HG03025 (cell line): ENCODE measurements at regions not wholly inside any gene's neighbourhood (a gene's known extent, or its start where the extent isn't known, plus 50 kb on each side); places are given as distances from the start of the nearest gene placed in this dataset.

Source experiments
- ATAC-seq: cut with Tn5 transposase; IDR thresholded peaks from one replicate; pipeline ENCODE4 v1.9.1; 2021; ENCODE audit warnings: mild to moderate bottlenecking, moderate library complexity; ENCODE audit not compliant: unreplicated experiment, low FRiP score

DNA sequence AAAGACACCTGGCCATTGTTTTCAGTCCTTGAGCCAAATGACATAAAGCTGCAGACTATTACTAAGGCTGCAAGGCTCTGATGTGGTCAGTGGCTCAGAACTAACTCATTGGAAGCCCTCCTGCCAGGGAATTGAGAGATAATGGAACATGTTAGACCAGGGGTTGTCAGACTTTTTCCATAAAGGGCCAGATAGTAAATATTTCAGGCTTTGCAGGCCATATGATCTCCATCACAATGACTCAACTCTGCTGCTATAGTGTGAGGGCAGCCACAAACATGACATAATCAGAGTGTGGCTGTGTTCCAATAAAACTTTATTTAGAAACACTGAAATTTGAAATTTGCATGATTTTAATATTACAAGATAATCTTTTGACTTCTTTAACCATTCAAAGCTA lies 140.3 kb downstream of the TMEM30B start:
- ATAC-seq, result no peak

- no peak for ATAC-seq
Observed at GRCh38 chr14:61140271-61140670, 140.9 kb downstream of the TMEM30B start.

DNA sequence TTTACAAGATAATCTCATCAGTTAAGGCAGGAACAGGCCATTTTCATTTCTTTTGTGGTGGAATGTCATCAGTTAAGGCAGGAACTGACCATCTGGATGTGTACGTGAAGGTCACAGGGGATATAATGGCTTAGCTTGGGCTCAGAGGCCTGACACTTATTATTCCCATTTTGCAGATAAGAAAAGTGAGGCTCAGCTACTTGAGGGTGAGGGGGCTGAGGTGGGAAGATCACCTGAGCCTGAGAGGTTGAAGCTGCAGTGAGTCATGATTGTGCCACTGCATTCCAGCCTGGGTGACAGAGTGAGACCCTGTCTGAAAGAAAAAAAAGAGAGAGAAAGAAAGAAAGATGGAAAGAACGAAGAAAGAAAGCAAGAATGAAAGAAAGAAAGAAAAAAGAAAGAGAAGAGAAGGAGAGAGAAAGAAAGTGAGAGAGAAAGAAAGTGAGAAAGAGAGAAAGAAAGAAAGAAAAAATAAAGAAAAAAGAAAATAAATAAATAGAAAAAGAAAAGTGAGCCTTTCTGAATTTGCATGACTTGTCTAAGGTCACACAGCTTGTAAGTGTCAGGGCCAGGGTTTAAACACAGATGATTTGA lies 142.0 kb downstream of the TMEM30B start:
- ATAC-seq, result no peak

DNA sequence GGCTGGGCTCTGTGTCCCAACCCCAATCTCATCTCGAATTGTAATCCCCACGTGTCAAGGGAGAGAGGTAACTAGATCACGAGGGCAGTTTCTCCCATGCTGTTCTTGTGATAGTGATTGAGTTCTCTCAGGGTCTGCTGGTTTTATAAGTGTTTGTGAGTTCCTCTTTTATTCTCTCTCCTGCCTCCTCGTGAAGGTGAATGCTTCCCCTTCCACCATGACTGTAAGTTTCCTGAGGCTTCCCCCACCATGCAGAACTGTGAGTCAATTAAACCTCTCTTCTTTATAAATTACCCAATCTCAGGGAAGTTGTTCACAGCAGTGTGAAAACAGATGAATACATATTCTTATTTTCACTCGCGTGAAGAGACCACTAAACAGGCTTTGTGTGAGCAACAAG lies 148.2 kb downstream of the TMEM30B start:
- no peak for ATAC-seq

DNA sequence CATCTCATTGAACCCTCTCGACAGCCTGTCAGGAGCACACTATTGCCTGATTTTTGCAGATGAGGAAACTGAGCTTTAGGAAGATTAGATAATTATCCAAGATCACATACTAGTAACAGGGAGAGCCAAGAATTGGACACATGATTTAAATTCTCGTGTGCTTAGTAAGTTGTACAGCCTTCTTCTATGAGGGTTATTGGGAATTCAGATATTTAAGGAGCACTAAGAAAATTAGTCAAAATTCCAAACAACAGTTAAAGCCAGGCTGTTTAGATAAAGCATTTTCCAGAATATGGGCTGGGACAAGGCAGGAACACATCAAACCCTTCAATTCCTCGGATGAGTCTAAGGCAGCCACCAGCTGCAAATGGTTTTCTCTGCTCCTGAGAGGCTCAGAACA lies 148.8 kb downstream of the TMEM30B start:
- no peak for ATAC-seq

- no peak for ATAC-seq
Observed at GRCh38 chr14:61130512-61131260, 149.6 kb downstream of the SLC38A6 start.

DNA sequence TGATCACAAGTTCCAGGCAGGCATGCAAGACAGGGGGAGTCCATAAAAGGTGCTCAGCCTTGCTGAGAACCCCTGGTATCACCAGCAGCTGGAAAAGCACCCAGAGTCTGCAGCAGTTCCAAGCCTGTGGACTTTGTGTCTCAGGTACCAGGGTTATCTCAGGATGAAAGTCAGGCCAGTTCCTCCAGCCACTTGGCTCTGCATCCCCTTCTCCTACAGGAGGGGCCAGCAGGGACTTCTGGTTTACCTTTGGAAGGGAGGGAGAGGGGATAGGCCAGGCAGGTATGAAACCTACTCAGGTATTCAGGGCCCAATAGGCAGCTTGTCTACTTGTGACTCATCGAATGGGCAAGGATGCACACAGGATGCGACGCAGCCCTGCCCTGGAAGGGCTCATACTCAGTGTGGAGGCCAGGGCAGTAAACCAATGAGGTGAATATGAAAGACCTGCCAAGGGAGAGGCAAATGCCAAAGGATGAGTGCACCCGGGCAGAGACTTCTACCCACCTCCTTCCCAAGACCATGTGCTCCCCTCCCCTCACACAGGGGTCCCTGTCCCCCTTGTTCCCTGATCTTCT lies 148.2 kb downstream of the SLC38A6 start:
- no peak for ATAC-seq

- ATAC-seq, result no peak
Observed at GRCh38 chr14:61128382-61129167, 147.5 kb downstream of the SLC38A6 start.

DNA sequence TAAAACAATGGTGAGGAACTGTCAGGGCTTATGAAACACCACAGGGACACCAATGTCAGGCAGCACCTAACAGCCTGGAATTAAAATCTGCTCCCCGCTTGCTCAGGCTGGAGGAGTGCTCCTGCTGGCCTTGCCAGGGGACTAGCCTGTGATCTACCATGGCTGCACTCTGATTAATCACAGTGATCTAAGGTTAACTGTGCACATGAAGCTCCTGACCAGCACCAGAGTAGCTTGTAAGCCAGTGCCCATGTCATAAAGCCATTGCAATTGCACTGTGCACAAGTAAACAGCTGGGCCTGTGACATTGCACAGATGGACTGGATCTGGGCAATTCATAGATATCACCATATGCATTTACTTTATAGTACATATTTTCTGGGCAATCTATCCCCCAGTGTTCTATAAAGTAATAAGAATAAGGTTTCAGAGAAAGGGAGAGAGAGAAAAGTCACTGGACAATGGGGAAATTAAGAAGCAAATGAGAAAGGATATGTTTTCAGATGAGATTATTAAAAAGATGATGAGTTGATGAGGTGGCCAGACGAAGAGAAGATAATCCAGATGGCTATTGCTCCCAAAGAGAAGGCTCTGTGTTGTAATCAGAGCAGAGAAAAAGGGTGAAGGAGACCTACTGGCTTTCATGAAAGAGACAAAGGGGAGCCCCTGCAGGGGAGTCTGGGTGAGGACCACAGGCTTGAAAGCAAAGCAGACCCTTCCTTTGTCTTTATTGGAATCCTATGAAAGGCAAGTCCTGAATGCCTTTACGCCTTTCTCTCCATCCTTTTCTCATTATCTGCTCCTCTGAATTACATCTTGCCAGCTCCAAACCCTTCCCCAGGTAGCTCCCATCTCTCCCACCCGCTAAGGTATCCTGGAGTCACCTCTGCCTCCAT lies 145.8 kb downstream of the SLC38A6 start:
- no peak for ATAC-seq

GRCh38 chr14:61125867-61126572 lies 145.0 kb downstream of the SLC38A6 start:
- ATAC-seq, result no peak

DNA sequence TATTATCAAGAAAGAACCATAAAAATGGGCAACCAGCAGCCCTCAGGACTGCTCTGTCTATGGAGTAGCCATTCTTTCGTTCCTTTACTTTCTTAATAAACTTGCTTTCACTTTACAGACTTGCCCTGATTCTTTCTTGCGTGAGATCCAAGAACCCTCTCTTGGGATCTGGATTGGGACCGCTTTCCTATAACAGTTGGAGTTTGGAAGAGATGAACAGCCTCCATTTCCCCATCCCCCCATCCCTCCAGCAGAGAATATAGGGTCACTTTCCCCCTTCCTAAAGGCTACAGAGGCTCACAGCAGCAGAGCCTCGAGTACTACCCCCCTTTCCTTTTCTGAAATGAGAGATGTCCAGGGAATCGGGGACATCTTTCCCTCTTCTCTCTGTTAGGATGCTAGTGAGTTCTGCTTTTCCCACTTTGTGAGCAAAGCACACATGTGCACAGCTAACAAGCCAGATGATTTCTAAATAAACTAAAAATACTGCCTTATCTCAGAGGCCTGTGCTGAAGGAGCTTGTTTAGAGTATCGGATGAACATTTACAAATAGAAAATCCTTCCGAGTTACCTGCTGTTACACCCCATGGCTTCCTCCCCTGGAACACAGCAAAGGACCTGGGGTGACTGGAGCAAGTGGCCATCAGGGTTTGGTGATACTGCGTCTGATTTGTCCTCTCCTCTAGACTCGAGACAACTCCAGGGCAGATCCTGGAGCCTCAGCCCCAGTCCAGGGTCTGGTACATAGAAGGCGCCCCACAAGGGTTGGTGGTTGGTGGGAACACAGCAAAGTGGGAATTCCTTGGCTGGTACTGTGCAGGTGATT lies 144.2 kb downstream of the SLC38A6 start:
- no peak for ATAC-seq

GRCh38 chr14:61122862-61123261 lies 141.8 kb downstream of the SLC38A6 start:
- no peak for ATAC-seq

DNA sequence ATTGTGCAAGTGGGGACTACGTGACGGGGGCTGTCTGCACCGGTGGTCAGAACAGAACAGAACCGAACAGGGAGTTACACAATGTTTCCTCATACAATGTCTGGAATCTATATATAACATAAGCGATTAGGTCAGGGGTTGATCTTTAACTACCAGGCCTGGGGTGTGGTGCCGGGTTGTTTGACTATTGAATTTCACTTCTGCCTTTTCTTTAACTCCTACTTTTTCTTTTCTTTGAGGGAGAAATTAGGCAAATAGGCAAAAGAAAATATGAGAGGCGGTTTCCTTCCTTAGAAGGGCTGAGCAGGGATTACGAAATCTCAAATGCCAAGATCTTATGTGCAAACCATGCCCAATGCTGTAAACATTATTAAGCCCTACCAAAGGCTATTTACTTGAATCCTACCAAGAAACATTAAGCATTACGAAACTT lies 140.3 kb downstream of the SLC38A6 start:
- ATAC-seq, result peak; percentile 63

DNA sequence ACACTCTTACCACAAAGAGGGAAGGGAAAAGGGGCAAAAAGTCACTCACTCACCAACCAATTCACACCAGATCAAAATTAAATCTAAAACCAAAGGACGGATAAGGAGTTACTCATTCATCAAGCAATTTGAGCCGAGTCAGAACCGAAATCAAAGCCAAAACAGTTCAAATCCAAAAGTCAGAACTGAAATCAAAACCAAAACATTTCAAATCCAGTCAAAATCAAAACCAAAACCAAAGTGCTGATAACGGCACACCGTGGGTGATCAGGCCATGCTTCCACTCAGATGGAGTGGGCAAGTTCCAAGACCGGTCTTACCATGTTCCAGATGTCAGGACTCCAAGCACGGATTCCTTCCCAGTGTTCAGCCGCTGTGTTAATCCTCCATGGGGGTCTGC lies 139.5 kb downstream of the SLC38A6 start:
- ATAC-seq, result peak; percentile 33

DNA sequence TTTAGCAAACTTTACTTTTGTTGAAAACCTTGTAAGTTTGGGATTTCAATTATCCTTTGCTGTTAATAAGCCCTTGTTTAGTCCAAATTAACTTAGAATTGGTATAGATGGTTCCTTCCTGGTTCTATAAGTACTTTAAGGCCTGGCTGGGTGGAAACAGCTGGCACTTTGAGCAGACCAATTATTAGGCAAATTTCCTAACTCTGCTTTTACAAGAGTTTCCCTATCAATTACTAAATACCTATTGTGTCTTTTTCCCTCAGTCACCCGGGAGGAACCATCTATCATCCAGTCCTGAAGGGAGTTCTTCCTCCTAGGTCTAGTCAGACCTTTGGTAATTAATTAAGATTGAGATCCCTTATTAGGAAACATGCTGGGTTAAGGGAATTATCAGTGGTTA lies 138.0 kb downstream of the SLC38A6 start:
- ATAC-seq, result no peak

DNA sequence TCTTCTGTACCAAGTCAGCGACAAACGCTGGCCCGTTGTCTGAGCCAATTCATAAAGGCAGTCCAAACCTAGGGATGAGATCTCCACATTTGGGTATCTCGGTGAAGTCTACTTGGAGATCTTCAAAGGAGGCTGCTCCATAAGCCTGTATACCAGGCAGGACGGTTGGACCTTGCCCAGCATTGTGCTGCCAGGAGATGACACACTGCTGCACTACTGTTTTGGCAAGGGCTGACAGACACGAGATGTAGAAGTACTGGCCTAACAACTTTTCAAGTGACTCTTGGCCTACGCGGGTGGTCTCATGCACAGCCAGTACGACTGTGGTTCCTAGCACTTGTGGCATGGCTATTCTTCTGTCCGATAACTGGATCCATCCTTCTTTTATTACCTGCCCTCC lies 135.3 kb downstream of the SLC38A6 start:
- ATAC-seq, result no peak

- no peak for ATAC-seq
Observed at GRCh38 chr14:61113561-61114225, 132.6 kb downstream of the SLC38A6 start.

GRCh38 chr14:61112506-61112905 lies 131.5 kb downstream of the SLC38A6 start:
- no peak for ATAC-seq
